ENCODE measurements at regions not wholly inside any gene's neighbourhood (a gene's known extent, or its start where the extent isn't known, plus 50 kb on each side); places are given as distances from the start of the nearest gene placed in this dataset.

DNA sequence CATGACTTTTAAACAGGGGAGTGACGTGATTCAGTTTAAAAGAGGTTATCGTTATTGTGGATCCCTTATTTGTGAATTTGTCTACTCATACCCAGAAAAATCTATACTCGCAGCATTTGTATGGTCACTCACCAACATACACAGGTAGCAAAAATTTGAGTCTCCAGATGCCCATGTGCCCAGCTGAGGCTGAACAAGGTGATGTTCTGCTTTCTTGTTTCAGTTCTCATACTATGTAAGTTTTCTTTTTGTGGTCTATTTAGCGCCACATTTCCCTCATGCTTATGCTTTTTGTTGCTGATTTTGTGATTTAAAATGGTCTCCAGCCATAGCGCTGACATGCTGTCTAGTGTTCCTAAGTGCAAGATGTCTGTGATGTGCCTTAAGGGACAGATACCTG, 312.9 kb upstream of the SEMA3A start:
- TF ChIP-seq, protein P1, sequence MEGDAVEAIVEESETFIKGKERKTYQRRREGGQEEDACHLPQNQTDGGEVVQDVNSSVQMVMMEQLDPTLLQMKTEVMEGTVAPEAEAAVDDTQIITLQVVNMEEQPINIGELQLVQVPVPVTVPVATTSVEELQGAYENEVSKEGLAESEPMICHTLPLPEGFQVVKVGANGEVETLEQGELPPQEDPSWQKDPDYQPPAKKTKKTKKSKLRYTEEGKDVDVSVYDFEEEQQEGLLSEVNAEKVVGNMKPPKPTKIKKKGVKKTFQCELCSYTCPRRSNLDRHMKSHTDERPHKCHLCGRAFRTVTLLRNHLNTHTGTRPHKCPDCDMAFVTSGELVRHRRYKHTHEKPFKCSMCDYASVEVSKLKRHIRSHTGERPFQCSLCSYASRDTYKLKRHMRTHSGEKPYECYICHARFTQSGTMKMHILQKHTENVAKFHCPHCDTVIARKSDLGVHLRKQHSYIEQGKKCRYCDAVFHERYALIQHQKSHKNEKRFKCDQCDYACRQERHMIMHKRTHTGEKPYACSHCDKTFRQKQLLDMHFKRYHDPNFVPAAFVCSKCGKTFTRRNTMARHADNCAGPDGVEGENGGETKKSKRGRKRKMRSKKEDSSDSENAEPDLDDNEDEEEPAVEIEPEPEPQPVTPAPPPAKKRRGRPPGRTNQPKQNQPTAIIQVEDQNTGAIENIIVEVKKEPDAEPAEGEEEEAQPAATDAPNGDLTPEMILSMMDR (conservative IDR thresholded peaks at IDR 0.05; ENCODE audit: low read depth, low read length): no peak
- no peak for TF ChIP-seq EZH2phosphoT487 (IDR thresholded peaks at IDR 0.05; ENCODE audit: borderline replicate concordance, low read length)

All from PC-3 (cell line).